CD14-positive monocyte (primary cell): ENCODE measurements at regions not wholly inside any gene's neighbourhood (a gene's known extent, or its start where the extent isn't known, plus 50 kb on each side); places are given as distances from the start of the nearest gene placed in this dataset.

Experiments used
- DNase-seq, 3 donors: peaks; one replicate each; pipeline ENCODE4 v3.0.0-alpha.2; 2011 to 2022
- H2AFZ ChIP-seq: 2 replicates; pipeline ENCODE4 v1.6.0; 2012; ENCODE audit warnings: mild to moderate bottlenecking, low read depth, low read length, inconsistent platforms; ENCODE audit not compliant: insufficient read depth, poor library complexity, severe bottlenecking
- H3K27ac ChIP-seq, 2 donors: 1 replicate in 1 of 2; 2 replicates in 1 of 2; pipeline ENCODE4 v1.5.1; 2012 to 2013; ENCODE audit warnings: low read length in 2 of 2, control low read depth in 1 of 2, inconsistent platforms in 1 of 2, low read depth in 1 of 2, mild to moderate bottlenecking in 1 of 2
- H3K27me3 ChIP-seq, 2 donors: one replicate each; pipeline versions ENCODE4 v1.6.0 to v1.6.1; 2011 to 2013; ENCODE audit warnings: low read length in 2 of 2; ENCODE audit not compliant: control insufficient read depth in 2 of 2, insufficient read depth in 2 of 2
- H3K36me3 ChIP-seq, 2 donors: replicated peaks in 1 of 2; 1 replicate in 1 of 2; 2 replicates in 1 of 2; pipeline versions ENCODE4 v1.5.1 to v1.6.1; 2012 to 2013; ENCODE audit warnings: low read length in 2 of 2, control low read depth in 1 of 2, inconsistent platforms in 1 of 2, mild to moderate bottlenecking in 1 of 2; ENCODE audit not compliant: insufficient read depth in 2 of 2, control insufficient read depth in 1 of 2
- H3K4me1 ChIP-seq, 2 donors: 1 replicate in 1 of 2; 2 replicates in 1 of 2; pipeline versions ENCODE4 v1.5.1 to v1.6.1; 2012 to 2013; ENCODE audit warnings: low read length in 2 of 2, control low read depth in 1 of 2, inconsistent platforms in 1 of 2, mild to moderate bottlenecking in 1 of 2, moderate library complexity in 1 of 2; ENCODE audit not compliant: insufficient read depth in 2 of 2, control insufficient read depth in 1 of 2
- H3K4me2 ChIP-seq: replicated peaks from 2 replicates; pipeline ENCODE3; 2012; ENCODE audit warnings: low read length, moderate library complexity, mild to moderate bottlenecking; ENCODE audit not compliant: poor library complexity, severe bottlenecking; ENCODE audit errors: extremely low read depth
- H3K4me3 ChIP-seq, 3 experiments: fragments of 200-600 bp in 1 of 3; sonication (generic) in 1 of 3; replicated peaks in 1 of 3; 1 replicate in 2 of 3; 2 replicates in 1 of 3; pipeline ENCODE4 v1.5.1; 2011 to 2013; ENCODE audit warnings: low read length in 3 of 3, mild to moderate bottlenecking in 3 of 3, control low read depth in 2 of 3, low read depth in 2 of 3, inconsistent platforms in 1 of 3, moderate library complexity in 1 of 3
- H3K79me2 ChIP-seq: 2 replicates; pipeline ENCODE4 v1.6.0; 2012; ENCODE audit warnings: mild to moderate bottlenecking, control low read depth, inconsistent platforms, low read length, moderate library complexity; ENCODE audit not compliant: insufficient read depth
- H3K9ac ChIP-seq: 2 replicates; pipeline ENCODE4 v1.6.0; 2017; ENCODE audit warnings: low read length, mild to moderate bottlenecking; ENCODE audit not compliant: insufficient read depth, poor library complexity, severe bottlenecking
- H3K9me3 ChIP-seq, 2 donors: replicated peaks in 1 of 2; 1 replicate in 1 of 2; 2 replicates in 1 of 2; pipeline versions ENCODE4 v1.5.1 to v1.6.1; 2012 to 2013; ENCODE audit warnings: low read length in 2 of 2, control low read depth in 1 of 2; ENCODE audit not compliant: control insufficient read depth in 1 of 2, insufficient read depth in 1 of 2
- H4K20me1 ChIP-seq: 2 replicates; pipeline ENCODE4 v1.6.0; 2012; ENCODE audit warnings: mild to moderate bottlenecking, low read length, control low read depth, moderate library complexity; ENCODE audit not compliant: insufficient read depth
- H3K27ac Mint-ChIP-seq, 7 donors: one replicate each; pipeline ENCODE4 v1.8.0; 2020; ENCODE audit warnings: mild to moderate bottlenecking in 7 of 7, mixed read lengths in 7 of 7, moderate library complexity in 6 of 7, inconsistent platforms in 2 of 7
- H3K27me3 Mint-ChIP-seq, 3 donors: one replicate each; pipeline ENCODE4 v1.8.0; 2021 to 2022; ENCODE audit warnings: low read depth in 3 of 3, mild to moderate bottlenecking in 3 of 3, mixed read lengths in 3 of 3, moderate library complexity in 3 of 3, inconsistent platforms in 1 of 3
- H3K36me3 Mint-ChIP-seq, 2 donors: one replicate each; pipeline ENCODE4 v1.8.0; 2020; ENCODE audit warnings: mixed read lengths in 2 of 2, inconsistent platforms in 1 of 2, mild to moderate bottlenecking in 1 of 2
- H3K4me1 Mint-ChIP-seq: one replicate; pipeline ENCODE4 v1.8.0; 2020; ENCODE audit warnings: mild to moderate bottlenecking, mixed read lengths
- H3K4me3 Mint-ChIP-seq, 2 donors: one replicate each; pipeline ENCODE4 v1.8.0; 2020; ENCODE audit warnings: mild to moderate bottlenecking in 2 of 2, mixed read lengths in 2 of 2, moderate library complexity in 1 of 2
- H3K9me3 Mint-ChIP-seq, 7 donors: one replicate each; pipeline ENCODE4 v1.8.0; 2020 to 2022; ENCODE audit warnings: mixed read lengths in 7 of 7, mild to moderate bottlenecking in 6 of 7, moderate library complexity in 6 of 7, inconsistent platforms in 2 of 7
- CTCF ChIP-seq: fragments of 200-600 bp; IDR thresholded peaks from one replicate; pipeline ENCODE4 v1.8.0; 2022; ENCODE audit warnings: antibody characterized with exemption, mild to moderate bottlenecking
- WGBS: methylation state at CpG from one replicate; pipeline ENCODE4 v1.1.5; 2013; ENCODE audit warnings: missing lambda C conversion rate; ENCODE audit not compliant: insufficient coverage; 5-methylcytosine and 5-hydroxymethylcytosine counted together
- intact Hi-C, 2 donors: fragments of 100-400 bp; cut with micrococcal nuclease; formaldehyde crosslinking; loops; one replicate each; pipeline versions ENCODE4 v1.15.0 to v1.15.1; 2023

- Histone ChIP-seq H3K9ac (no peak overlapping the region), H3K36me3 (no peaks in the 10 kb centered on the region), H3K4me2 (no peak overlapping the region), H2AFZ (no peak overlapping the region), H3K4me1 (no peaks in the 10 kb centered on the region), H3K9me3 (peaks cover 0 to 3% of the 10 kb centered on the region in 2 donors), H3K27me3 (no peaks in the 10 kb centered on the region), H3K27ac (no peak overlapping the region), H4K20me1 (no peaks in the 10 kb centered on the region), H3K4me3 (no peak overlapping the region), H3K79me2 (no peaks in the 10 kb centered on the region)
- H3K27ac Mint-ChIP-seq, result peak overlapping the region in 1 of 7 donors; percentile 58
- no peaks in the 10 kb centered on the region for H3K27me3 Mint-ChIP-seq
- H3K4me3 Mint-ChIP-seq, result no peak overlapping the region
- H3K36me3 Mint-ChIP-seq, result no peaks in the 10 kb centered on the region
- DNase-seq, result no peak
- H3K9me3 Mint-ChIP-seq, result peaks cover 0 to 10% (median 6%) of the 10 kb centered on the region in 7 donors
- WGBS, result 48% methylated on average over 4 of the region's 5 CpGs
- no peaks in the 10 kb centered on the region for H3K4me1 Mint-ChIP-seq
- no peak for TF ChIP-seq CTCF
- intact Hi-C loops, result loop anchor here in 1 of 2 donors (10.0 kb wide), 1 partner anchor 63 kb away; no protein-coding TSS in a partner anchor
These were observed 76.3 kb downstream of the KRTAP19-8 start for GRCh38 chr21:30962013-30962412.

GRCh38 chr21:30958741-30959140 is 77.4 kb upstream of the KRTAP11-1 start:
- Histone ChIP-seq H4K20me1 (no peaks in the 10 kb centered on the region), H3K27ac (no peak overlapping the region), H3K79me2 (no peaks in the 10 kb centered on the region), H3K9me3 (peaks cover 0 to 5% of the 10 kb centered on the region in 2 donors), H3K27me3 (no peaks in the 10 kb centered on the region), H2AFZ (no peak overlapping the region), H3K4me1 (no peaks in the 10 kb centered on the region), H3K9ac (no peak overlapping the region), H3K4me2 (no peak overlapping the region), H3K4me3 (no peak overlapping the region), H3K36me3 (no peaks in the 10 kb centered on the region)
- Mint-ChIP-seq H3K27ac (no peak overlapping the region), H3K9me3 (peaks cover 0 to 18% (median 7%) of the 10 kb centered on the region in 7 donors), H3K36me3 (no peaks in the 10 kb centered on the region), H3K27me3 (no peaks in the 10 kb centered on the region), H3K4me1 (no peaks in the 10 kb centered on the region), H3K4me3 (no peak overlapping the region)
- 95% methylated on average over 6 of the region's 7 CpGs for WGBS
- intact Hi-C loops, result no loop called here
- TF ChIP-seq CTCF, result no peak
- no peak for DNase-seq
